ENCODE measurements at regions not wholly inside any gene's neighbourhood (a gene's known extent, or its start where the extent isn't known, plus 50 kb on each side); places are given as distances from the start of the nearest gene placed in this dataset.

DNA sequence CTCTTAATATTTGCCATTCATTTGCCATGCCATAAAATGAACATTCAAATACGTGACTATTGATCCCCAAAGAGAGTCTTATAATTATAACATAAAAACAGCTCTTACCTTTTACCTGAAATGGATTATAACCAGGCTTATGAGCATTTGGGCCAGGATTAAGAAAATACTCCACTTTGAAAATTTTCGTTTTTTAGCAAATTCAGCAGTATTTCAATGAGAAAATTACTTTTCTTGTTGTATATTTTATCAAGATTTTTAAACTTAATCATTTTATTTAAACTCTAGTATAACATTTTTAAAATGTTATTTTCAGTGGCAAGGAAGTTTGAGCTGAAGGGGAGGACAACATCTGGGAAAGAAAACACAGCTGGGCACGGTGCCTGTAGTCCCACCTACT lies 59.0 kb upstream of the RAPGEF2 start:
- Histone ChIP-seq H3K4me1 (ENCODE audit: control insufficient read depth, low read length) (peaks cover 13% of the 10 kb centered on the region), H3K4me2 (ENCODE audit: low read length) (no peak overlapping the region), H3K27ac (ENCODE audit: low read depth, low read length) (no peak overlapping the region), H4K20me1 (ENCODE audit: control insufficient read depth, insufficient read depth, low read depth, low read length) (no peaks in the 10 kb centered on the region), H3K36me3 (ENCODE audit: control insufficient read depth, low read length) (no peaks in the 10 kb centered on the region), H3K4me3 (ENCODE audit: low read length) (no peak overlapping the region), H3K9me2 (replicated peaks; ENCODE audit: control insufficient read depth, low read length) (no peaks in the 10 kb centered on the region), H3K9me3 (ENCODE audit: control insufficient read depth, insufficient read depth, low read length) (no peaks in the 10 kb centered on the region), H3K79me2 (ENCODE audit: control insufficient read depth, low read length) (no peaks in the 10 kb centered on the region), H3F3A (ENCODE audit: control insufficient read depth, insufficient read depth) (no peaks in the 10 kb centered on the region), H3K27me3 (ENCODE audit: control insufficient read depth, low read length) (no peaks in the 10 kb centered on the region)
- no peak for TF ChIP-seq EZH2phosphoT487 (IDR thresholded peaks at IDR 0.05; ENCODE audit: borderline replicate concordance, low read length)
- TF ChIP-seq, protein P1, sequence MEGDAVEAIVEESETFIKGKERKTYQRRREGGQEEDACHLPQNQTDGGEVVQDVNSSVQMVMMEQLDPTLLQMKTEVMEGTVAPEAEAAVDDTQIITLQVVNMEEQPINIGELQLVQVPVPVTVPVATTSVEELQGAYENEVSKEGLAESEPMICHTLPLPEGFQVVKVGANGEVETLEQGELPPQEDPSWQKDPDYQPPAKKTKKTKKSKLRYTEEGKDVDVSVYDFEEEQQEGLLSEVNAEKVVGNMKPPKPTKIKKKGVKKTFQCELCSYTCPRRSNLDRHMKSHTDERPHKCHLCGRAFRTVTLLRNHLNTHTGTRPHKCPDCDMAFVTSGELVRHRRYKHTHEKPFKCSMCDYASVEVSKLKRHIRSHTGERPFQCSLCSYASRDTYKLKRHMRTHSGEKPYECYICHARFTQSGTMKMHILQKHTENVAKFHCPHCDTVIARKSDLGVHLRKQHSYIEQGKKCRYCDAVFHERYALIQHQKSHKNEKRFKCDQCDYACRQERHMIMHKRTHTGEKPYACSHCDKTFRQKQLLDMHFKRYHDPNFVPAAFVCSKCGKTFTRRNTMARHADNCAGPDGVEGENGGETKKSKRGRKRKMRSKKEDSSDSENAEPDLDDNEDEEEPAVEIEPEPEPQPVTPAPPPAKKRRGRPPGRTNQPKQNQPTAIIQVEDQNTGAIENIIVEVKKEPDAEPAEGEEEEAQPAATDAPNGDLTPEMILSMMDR (IDR thresholded peaks at IDR 0.05; ENCODE audit: low read depth, low read length, poor library complexity, severe bottlenecking), result no peak

DNA sequence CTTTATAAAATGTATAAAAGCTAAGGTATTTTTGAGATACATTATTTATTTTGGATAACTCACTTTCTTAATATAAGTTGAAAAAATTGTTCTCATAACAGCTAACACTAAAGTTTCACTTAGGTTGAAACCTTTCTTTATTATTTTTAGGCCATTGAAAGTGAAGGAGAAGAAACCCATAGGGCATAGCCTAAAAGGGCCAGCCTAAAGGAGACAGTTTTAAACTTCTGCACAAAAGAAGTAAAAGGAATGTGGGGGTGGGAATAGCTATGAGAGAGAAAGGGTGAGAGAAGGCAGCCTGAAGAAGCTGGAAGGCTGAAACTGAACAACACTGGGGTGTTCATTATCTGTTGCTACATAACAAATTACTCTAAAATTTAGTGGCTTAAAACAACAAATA lies 57.6 kb upstream of the RAPGEF2 start:
- Histone ChIP-seq H3K36me3 (ENCODE audit: control insufficient read depth, low read length) (no peaks in the 10 kb centered on the region), H4K20me1 (ENCODE audit: control insufficient read depth, insufficient read depth, low read depth, low read length) (no peaks in the 10 kb centered on the region), H3K9me2 (replicated peaks; ENCODE audit: control insufficient read depth, low read length) (no peaks in the 10 kb centered on the region), H3K79me2 (ENCODE audit: control insufficient read depth, low read length) (no peaks in the 10 kb centered on the region), H3K27me3 (ENCODE audit: control insufficient read depth, low read length) (no peaks in the 10 kb centered on the region), H3K4me3 (ENCODE audit: low read length) (no peak overlapping the region), H3K9me3 (ENCODE audit: control insufficient read depth, insufficient read depth, low read length) (no peaks in the 10 kb centered on the region), H3K4me1 (ENCODE audit: control insufficient read depth, low read length) (peaks cover 13% of the 10 kb centered on the region), H3F3A (ENCODE audit: control insufficient read depth, insufficient read depth) (no peaks in the 10 kb centered on the region), H3K27ac (ENCODE audit: low read depth, low read length) (no peak overlapping the region), H3K4me2 (ENCODE audit: low read length) (no peak overlapping the region)
- no peak for TF ChIP-seq EZH2phosphoT487 (IDR thresholded peaks at IDR 0.05; ENCODE audit: borderline replicate concordance, low read length)
- TF ChIP-seq, protein P1 (IDR thresholded peaks at IDR 0.05; ENCODE audit: low read depth, low read length, poor library complexity, severe bottlenecking), result no peak

DNA sequence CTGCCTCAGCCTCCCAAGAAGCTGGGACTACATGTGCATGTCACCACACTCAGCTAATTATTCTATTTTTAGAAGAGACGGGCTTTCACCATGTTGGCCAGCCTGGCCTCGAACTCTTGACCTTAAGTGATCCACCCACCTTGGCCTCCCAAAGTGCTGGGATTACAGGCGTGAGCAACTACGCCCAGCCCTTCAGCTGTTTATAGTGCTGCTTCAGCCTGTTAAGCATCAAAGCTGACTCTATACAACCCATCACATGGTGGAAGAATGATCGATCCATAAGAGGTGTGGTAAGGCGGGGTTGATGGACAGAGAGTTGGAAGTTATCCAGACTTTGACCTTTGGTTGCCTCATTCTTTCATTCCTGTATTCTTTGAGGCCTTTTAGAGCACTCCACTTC lies 56.2 kb upstream of the RAPGEF2 start:
- TF ChIP-seq EZH2phosphoT487 (IDR thresholded peaks at IDR 0.05; ENCODE audit: borderline replicate concordance, low read length), result no peak
- TF ChIP-seq, protein P1 (IDR thresholded peaks at IDR 0.05; ENCODE audit: low read depth, low read length, poor library complexity, severe bottlenecking), result no peak
- H3K27me3 ChIP-seq (ENCODE audit: control insufficient read depth, low read length), result no peaks in the 10 kb centered on the region

More for the DNA sequence above, 56.2 kb upstream of the RAPGEF2 start:
- Histone ChIP-seq H3K36me3 (ENCODE audit: control insufficient read depth, low read length) (no peaks in the 10 kb centered on the region), H3K4me1 (ENCODE audit: control insufficient read depth, low read length) (peaks cover 25% of the 10 kb centered on the region), H3F3A (ENCODE audit: control insufficient read depth, insufficient read depth) (no peaks in the 10 kb centered on the region), H3K79me2 (ENCODE audit: control insufficient read depth, low read length) (no peaks in the 10 kb centered on the region), H3K9me3 (ENCODE audit: control insufficient read depth, insufficient read depth, low read length) (no peaks in the 10 kb centered on the region), H3K4me2 (ENCODE audit: low read length) (no peak overlapping the region), H3K9me2 (replicated peaks; ENCODE audit: control insufficient read depth, low read length) (no peaks in the 10 kb centered on the region), H3K27ac (ENCODE audit: low read depth, low read length) (no peak overlapping the region), H4K20me1 (ENCODE audit: control insufficient read depth, insufficient read depth, low read depth, low read length) (no peaks in the 10 kb centered on the region), H3K4me3 (ENCODE audit: low read length) (no peak overlapping the region)

All from DOHH2 (cell line).